ENCODE measurements at regions not wholly inside any gene's neighbourhood (a gene's known extent, or its start where the extent isn't known, plus 50 kb on each side); places are given as distances from the start of the nearest gene placed in this dataset.

GRCh38 chr5:74241751-74242140, 398.8 kb downstream of the ENC1 start:
- no peaks in the 10 kb centered on the region for H3K27me3 ChIP-seq (replicated peaks; ENCODE audit: control insufficient read depth, insufficient read depth, low read length)
- H3K4me3 ChIP-seq (ENCODE audit: low read depth, low read length): no peak overlapping the region
- no peaks in the 10 kb centered on the region for H3K9me3 ChIP-seq
- intact Hi-C loops (cut with micrococcal nuclease; ENCODE audit: unreplicated experiment): no loop called here
- no peak for TF ChIP-seq CTCF (IDR thresholded peaks at IDR 0.05; ENCODE audit: insufficient read depth in 1 of 2, low read depth in 1 of 2, low read length in 1 of 2, severe bottlenecking in 1 of 2, unreplicated experiment in 1 of 2)
- peaks cover 16% of the 10 kb centered on the region for H3K9me3 Mint-ChIP-seq (ENCODE audit: unreplicated experiment)
- BruUV-seq (replicated peaks): no TSS peak
- no peaks in the 10 kb centered on the region for H3K36me3 ChIP-seq (ENCODE audit: control insufficient read depth, insufficient read depth, low read length)
- no peak overlapping the region for H3K27ac Mint-ChIP-seq (ENCODE audit: unreplicated experiment)
- DNase-seq: peak; percentile 20 to 47
- H3K36me3 Mint-ChIP-seq (ENCODE audit: insufficient read depth, unreplicated experiment): no peaks in the 10 kb centered on the region
- peaks cover 14% of the 10 kb centered on the region for H3K4me1 Mint-ChIP-seq (ENCODE audit: low read depth, unreplicated experiment)
- no peak overlapping the region for H3K4me3 Mint-ChIP-seq (ENCODE audit: unreplicated experiment)
- ChIA-PET CTCF (no interaction called here), POLR2A (no interaction called here)
- peaks cover 24% of the 10 kb centered on the region for H3K4me1 ChIP-seq
- H3K27me3 Mint-ChIP-seq (ENCODE audit: insufficient read depth, unreplicated experiment): no peaks in the 10 kb centered on the region

- H3K27me3 Mint-ChIP-seq (ENCODE audit: insufficient read depth, unreplicated experiment): no peaks in the 10 kb centered on the region
- no peaks in the 10 kb centered on the region for H3K36me3 ChIP-seq (ENCODE audit: control insufficient read depth, insufficient read depth, low read length)
- H3K4me1 Mint-ChIP-seq (ENCODE audit: low read depth, unreplicated experiment): peaks cover 14% of the 10 kb centered on the region
- H3K4me3 ChIP-seq (ENCODE audit: low read depth, low read length): no peak overlapping the region
- H3K4me1 ChIP-seq: peaks cover 24% of the 10 kb centered on the region
- H3K27me3 ChIP-seq (replicated peaks; ENCODE audit: control insufficient read depth, insufficient read depth, low read length): no peaks in the 10 kb centered on the region
- POLR2A ChIA-PET: no interaction called here
- H3K27ac Mint-ChIP-seq (ENCODE audit: unreplicated experiment): no peak overlapping the region
- intact Hi-C loops (cut with micrococcal nuclease; ENCODE audit: unreplicated experiment): no loop called here
- H3K9me3 ChIP-seq: no peaks in the 10 kb centered on the region
- CTCF ChIA-PET: no interaction called here
- TF ChIP-seq CTCF (IDR thresholded peaks at IDR 0.05; ENCODE audit: insufficient read depth in 1 of 2, low read depth in 1 of 2, low read length in 1 of 2, severe bottlenecking in 1 of 2, unreplicated experiment in 1 of 2): no peak
- H3K36me3 Mint-ChIP-seq (ENCODE audit: insufficient read depth, unreplicated experiment): no peaks in the 10 kb centered on the region
- DNase-seq: no peak
- no TSS peak for BruUV-seq (replicated peaks)
- H3K9me3 Mint-ChIP-seq (ENCODE audit: unreplicated experiment): peaks cover 16% of the 10 kb centered on the region
- H3K4me3 Mint-ChIP-seq (ENCODE audit: unreplicated experiment): no peak overlapping the region
Observed at GRCh38 chr5:74240783-74241750, 399.5 kb downstream of the ENC1 start.

DNA sequence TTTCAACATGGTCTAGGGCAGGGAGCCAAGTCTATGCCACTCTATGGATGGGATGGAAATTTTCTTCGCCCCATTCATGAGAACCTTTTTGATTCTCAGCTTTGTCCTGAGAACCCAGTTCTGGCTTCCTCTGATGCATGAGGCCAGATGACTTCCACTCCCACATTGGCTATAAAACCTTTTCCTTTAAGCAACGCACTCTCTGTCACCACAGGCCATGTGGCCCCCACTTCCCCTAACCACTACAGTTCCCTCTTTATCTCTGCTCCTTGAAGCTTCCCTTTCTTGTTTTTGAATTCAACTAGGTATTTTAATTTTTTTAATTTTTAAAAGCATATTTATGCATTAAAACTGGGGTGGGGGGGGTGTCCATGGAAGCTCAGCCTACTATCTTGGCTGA, 401.3 kb downstream of the ENC1 start:
- no peaks in the 10 kb centered on the region for H3K36me3 Mint-ChIP-seq (ENCODE audit: insufficient read depth, unreplicated experiment)
- POLR2A ChIA-PET: no interaction called here
- no peak for DNase-seq
- CTCF ChIA-PET: no interaction called here
- Histone ChIP-seq H3K27me3 (replicated peaks; ENCODE audit: control insufficient read depth, insufficient read depth, low read length) (no peaks in the 10 kb centered on the region), H3K9me3 (no peaks in the 10 kb centered on the region), H3K4me1 (peaks cover 24% of the 10 kb centered on the region), H3K36me3 (ENCODE audit: control insufficient read depth, insufficient read depth, low read length) (no peaks in the 10 kb centered on the region), H3K4me3 (ENCODE audit: low read depth, low read length) (no peak overlapping the region)
- H3K27ac Mint-ChIP-seq (ENCODE audit: unreplicated experiment): no peak overlapping the region
- peaks cover 14% of the 10 kb centered on the region for H3K4me1 Mint-ChIP-seq (ENCODE audit: low read depth, unreplicated experiment)
- no peak overlapping the region for H3K4me3 Mint-ChIP-seq (ENCODE audit: unreplicated experiment)
- peaks cover 16% of the 10 kb centered on the region for H3K9me3 Mint-ChIP-seq (ENCODE audit: unreplicated experiment)
- BruUV-seq (replicated peaks): no TSS peak
- H3K27me3 Mint-ChIP-seq (ENCODE audit: insufficient read depth, unreplicated experiment): no peaks in the 10 kb centered on the region
- intact Hi-C loops (cut with micrococcal nuclease; ENCODE audit: unreplicated experiment): no loop called here
- TF ChIP-seq CTCF (IDR thresholded peaks at IDR 0.05; ENCODE audit: insufficient read depth in 1 of 2, low read depth in 1 of 2, low read length in 1 of 2, severe bottlenecking in 1 of 2, unreplicated experiment in 1 of 2): no peak
